ENCODE measurements at regions not wholly inside any gene's neighbourhood (a gene's known extent, or its start where the extent isn't known, plus 50 kb on each side); places are given as distances from the start of the nearest gene placed in this dataset.

GRCh38 chr10:128963211-128964099, 503.6 kb upstream of the MGMT start:
- no peak for TF ChIP-seq CTCF (IDR thresholded peaks at IDR 0.05; ENCODE audit: poor library complexity, severe bottlenecking)
- Histone ChIP-seq H3K36me3 (ENCODE audit: low read depth) (no peaks in the 10 kb centered on the region), H3K27ac (ENCODE audit: poor library complexity, severe bottlenecking) (no peak overlapping the region), H3K4me3 (ENCODE audit: severe bottlenecking) (no peak overlapping the region), H3K9me3 (ENCODE audit: severe bottlenecking) (no peaks in the 10 kb centered on the region), H3K27me3 (ENCODE audit: insufficient read depth, poor library complexity, severe bottlenecking) (peaks cover 3% of the 10 kb centered on the region), H3K4me1 (ENCODE audit: insufficient read depth, poor library complexity, severe bottlenecking) (no peaks in the 10 kb centered on the region)
- ATAC-seq (ENCODE audit: low read depth) (no peak), DNase-seq (ENCODE audit: low spot score) (no peak)

- ATAC-seq (ENCODE audit: low read depth) (no peak), DNase-seq (ENCODE audit: low spot score) (no peak)
- Histone ChIP-seq H3K36me3 (ENCODE audit: low read depth) (no peaks in the 10 kb centered on the region), H3K9me3 (ENCODE audit: severe bottlenecking) (no peaks in the 10 kb centered on the region), H3K4me3 (ENCODE audit: severe bottlenecking) (no peak overlapping the region), H3K27ac (ENCODE audit: poor library complexity, severe bottlenecking) (no peak overlapping the region), H3K27me3 (ENCODE audit: insufficient read depth, poor library complexity, severe bottlenecking) (peaks cover 3% of the 10 kb centered on the region), H3K4me1 (ENCODE audit: insufficient read depth, poor library complexity, severe bottlenecking) (no peaks in the 10 kb centered on the region)
- TF ChIP-seq CTCF (IDR thresholded peaks at IDR 0.05; ENCODE audit: poor library complexity, severe bottlenecking), result no peak
Measured at GRCh38 chr10:128964100-128964403, 503.0 kb upstream of the MGMT start.

GRCh38 chr10:128967980-128968756, 498.9 kb upstream of the MGMT start:
- H3K36me3 ChIP-seq (ENCODE audit: low read depth), result no peaks in the 10 kb centered on the region
- peaks cover 4% of the 10 kb centered on the region for H3K9me3 ChIP-seq (ENCODE audit: severe bottlenecking)
- H3K27me3 ChIP-seq (ENCODE audit: insufficient read depth, poor library complexity, severe bottlenecking), result no peaks in the 10 kb centered on the region
- no peak overlapping the region for H3K4me3 ChIP-seq (ENCODE audit: severe bottlenecking)
- DNase-seq (ENCODE audit: low spot score) (no peak), ATAC-seq (ENCODE audit: low read depth) (no peak)
- H3K27ac ChIP-seq (ENCODE audit: poor library complexity, severe bottlenecking), result no peak overlapping the region
- no peak for TF ChIP-seq CTCF (IDR thresholded peaks at IDR 0.05; ENCODE audit: poor library complexity, severe bottlenecking)
- no peaks in the 10 kb centered on the region for H3K4me1 ChIP-seq (ENCODE audit: insufficient read depth, poor library complexity, severe bottlenecking)

- Histone ChIP-seq H3K27ac (ENCODE audit: poor library complexity, severe bottlenecking) (no peak overlapping the region), H3K27me3 (ENCODE audit: insufficient read depth, poor library complexity, severe bottlenecking) (no peaks in the 10 kb centered on the region), H3K36me3 (ENCODE audit: low read depth) (no peaks in the 10 kb centered on the region), H3K4me3 (ENCODE audit: severe bottlenecking) (no peak overlapping the region), H3K9me3 (ENCODE audit: severe bottlenecking) (peaks cover 4% of the 10 kb centered on the region), H3K4me1 (ENCODE audit: insufficient read depth, poor library complexity, severe bottlenecking) (no peaks in the 10 kb centered on the region)
- ATAC-seq (ENCODE audit: low read depth) (no peak), DNase-seq (ENCODE audit: low spot score) (no peak)
- TF ChIP-seq CTCF (IDR thresholded peaks at IDR 0.05; ENCODE audit: poor library complexity, severe bottlenecking), result no peak
Measured at GRCh38 chr10:128969551-128969950, 497.5 kb upstream of the MGMT start.

Data from RWPE2 (cell line).